ENCODE measurements at regions not wholly inside any gene's neighbourhood (a gene's known extent, or its start where the extent isn't known, plus 50 kb on each side); places are given as distances from the start of the nearest gene placed in this dataset.

DNA sequence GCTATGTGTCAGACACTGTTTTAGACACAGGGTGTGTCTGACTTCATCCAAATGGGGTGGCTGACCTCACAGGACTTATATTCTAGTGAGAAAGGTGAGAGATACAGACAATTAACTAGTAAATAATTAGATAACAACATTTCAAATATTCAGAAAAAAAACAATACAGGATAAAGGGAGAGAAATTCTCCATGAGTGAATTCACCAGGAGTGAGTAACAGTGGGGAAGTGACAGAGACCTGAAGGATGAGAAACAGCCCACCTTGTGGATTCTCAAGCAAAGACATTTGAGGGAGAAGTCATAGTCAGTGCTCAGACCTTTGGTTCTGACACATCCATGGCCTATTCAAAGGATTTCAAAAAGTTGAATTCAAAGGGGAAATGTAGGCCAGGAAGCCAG is 627.9 kb downstream of the IQCM start:
- TF ChIP-seq, protein P1, sequence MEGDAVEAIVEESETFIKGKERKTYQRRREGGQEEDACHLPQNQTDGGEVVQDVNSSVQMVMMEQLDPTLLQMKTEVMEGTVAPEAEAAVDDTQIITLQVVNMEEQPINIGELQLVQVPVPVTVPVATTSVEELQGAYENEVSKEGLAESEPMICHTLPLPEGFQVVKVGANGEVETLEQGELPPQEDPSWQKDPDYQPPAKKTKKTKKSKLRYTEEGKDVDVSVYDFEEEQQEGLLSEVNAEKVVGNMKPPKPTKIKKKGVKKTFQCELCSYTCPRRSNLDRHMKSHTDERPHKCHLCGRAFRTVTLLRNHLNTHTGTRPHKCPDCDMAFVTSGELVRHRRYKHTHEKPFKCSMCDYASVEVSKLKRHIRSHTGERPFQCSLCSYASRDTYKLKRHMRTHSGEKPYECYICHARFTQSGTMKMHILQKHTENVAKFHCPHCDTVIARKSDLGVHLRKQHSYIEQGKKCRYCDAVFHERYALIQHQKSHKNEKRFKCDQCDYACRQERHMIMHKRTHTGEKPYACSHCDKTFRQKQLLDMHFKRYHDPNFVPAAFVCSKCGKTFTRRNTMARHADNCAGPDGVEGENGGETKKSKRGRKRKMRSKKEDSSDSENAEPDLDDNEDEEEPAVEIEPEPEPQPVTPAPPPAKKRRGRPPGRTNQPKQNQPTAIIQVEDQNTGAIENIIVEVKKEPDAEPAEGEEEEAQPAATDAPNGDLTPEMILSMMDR (IDR thresholded peaks at IDR 0.05): no peak
- TF ChIP-seq POLR2A (IDR thresholded peaks at IDR 0.05): no peak
- TF ChIP-seq EP300 (IDR thresholded peaks at IDR 0.05): no peak
